ENCODE measurements at regions not wholly inside any gene's neighbourhood (a gene's known extent, or its start where the extent isn't known, plus 50 kb on each side); places are given as distances from the start of the nearest gene placed in this dataset.
"Not testable (repeated sequence)": the region's sequence is repeated elsewhere in the genome, so short reads cannot be mapped to it uniquely, and the experiment has no call there.

GRCh38 chr9:63296366-63296765, 1988.6 kb downstream of the FOXD4L5 start:
- not testable (repeated sequence) for TF ChIP-seq CTCF (conservative IDR thresholded peaks at IDR 0.05; ENCODE audit: low read depth, low read length); EZH2 (IDR thresholded peaks at IDR 0.05; ENCODE audit: low read length, unreplicated experiment)
